ENCODE measurements at regions not wholly inside any gene's neighbourhood (a gene's known extent, or its start where the extent isn't known, plus 50 kb on each side); places are given as distances from the start of the nearest gene placed in this dataset.
"Not testable (repeated sequence)": the region's sequence is repeated elsewhere in the genome, so short reads cannot be mapped to it uniquely, and the experiment has no call there.

- peak; percentile 100 for DNase-seq
Observed at GRCh38 chr21:41630249-41630648, 122.3 kb upstream of the TMPRSS2 start.

DNA sequence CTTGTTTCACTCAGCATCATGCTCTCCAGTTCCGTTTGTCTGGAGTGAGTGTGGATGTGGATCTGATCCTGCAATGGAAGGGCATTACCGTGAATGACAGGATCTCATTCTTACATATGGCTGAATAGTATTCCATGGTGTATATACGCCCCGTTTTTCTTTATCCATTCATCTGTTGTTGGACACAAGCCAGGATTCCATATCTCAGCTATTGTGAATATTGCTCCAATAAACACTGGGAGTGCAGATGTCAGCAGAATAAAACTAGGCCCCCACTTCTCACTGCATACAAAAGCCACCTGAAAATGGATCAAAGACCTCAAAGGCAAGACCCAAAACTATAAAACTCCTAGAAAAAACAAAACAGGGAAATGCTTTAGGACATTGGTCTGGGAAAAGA, 120.3 kb upstream of the TMPRSS2 start:
- DNase-seq, result no peak

- peak; percentile 86 for DNase-seq
Observed at GRCh38 chr21:41627428-41627827, 119.5 kb upstream of the TMPRSS2 start.

GRCh38 chr21:41626021-41626420, 118.1 kb upstream of the TMPRSS2 start:
- DNase-seq, result no peak

- no peak for DNase-seq
Observed at GRCh38 chr21:41625428-41625827, 117.5 kb upstream of the TMPRSS2 start.

GRCh38 chr21:41624674-41625310, 116.8 kb upstream of the TMPRSS2 start:
- no peak for DNase-seq

DNA sequence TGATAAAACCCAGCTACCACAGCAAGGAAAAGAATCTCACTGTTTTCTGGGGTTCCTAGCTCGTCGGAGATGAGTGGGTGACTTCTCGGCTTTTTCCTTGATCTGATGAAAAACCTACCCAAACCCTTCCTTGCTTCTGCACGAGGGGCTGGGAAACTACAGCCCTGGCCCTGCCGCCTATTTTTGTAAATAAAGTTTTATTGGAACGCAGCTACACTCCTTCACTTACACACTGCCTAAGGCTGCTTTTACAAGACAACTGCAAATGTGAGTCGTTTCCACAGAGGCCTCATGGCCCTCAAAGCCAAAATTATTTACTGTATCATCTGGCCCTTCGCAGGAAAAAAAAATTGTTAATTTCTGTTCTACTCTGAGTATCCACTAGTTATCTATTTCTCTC, 116.0 kb upstream of the TMPRSS2 start:
- no peak for DNase-seq

GRCh38 chr21:41622831-41623548, 115.0 kb upstream of the TMPRSS2 start:
- DNase-seq, result no peak

DNA sequence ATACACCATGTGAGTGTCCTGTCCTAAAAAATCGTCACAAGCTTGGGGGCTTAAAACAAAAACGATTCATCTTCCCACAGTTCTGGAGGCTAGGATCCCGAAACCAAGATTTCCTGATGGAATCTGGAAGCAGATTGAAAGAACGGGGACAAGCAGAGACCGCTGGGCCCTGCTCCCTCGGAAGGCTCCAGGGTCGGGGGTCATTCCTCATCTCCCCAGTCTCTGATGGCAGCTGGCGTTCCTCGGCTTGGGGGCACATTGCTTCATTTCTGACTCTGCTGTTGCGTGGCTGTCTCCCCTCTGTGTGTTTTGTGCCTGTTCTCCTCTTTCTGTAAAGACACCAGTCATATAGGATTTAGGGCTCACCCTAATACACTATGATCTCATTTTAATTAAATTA, 114.2 kb upstream of the TMPRSS2 start:
- no peak for DNase-seq

DNA sequence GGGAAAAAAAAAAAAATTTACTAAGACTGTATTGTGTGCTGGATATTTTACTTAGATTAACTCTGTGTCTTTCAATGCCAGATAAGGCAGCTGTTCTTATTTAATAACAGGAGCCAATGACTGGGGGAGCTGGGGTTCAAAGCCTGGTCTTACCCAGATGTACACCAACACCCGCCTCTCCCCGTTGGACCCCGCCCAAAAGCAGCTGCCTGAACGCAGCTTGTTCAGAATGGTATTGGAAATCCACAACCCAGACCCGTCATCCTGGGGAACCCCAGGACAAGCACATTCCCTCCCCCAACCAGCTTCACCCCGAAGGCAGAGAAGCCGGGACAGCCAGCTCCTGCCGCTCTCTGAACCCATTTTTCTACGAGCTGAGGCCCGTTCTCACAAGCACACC, 113.6 kb upstream of the TMPRSS2 start:
- peak; percentile 48 for DNase-seq

DNA sequence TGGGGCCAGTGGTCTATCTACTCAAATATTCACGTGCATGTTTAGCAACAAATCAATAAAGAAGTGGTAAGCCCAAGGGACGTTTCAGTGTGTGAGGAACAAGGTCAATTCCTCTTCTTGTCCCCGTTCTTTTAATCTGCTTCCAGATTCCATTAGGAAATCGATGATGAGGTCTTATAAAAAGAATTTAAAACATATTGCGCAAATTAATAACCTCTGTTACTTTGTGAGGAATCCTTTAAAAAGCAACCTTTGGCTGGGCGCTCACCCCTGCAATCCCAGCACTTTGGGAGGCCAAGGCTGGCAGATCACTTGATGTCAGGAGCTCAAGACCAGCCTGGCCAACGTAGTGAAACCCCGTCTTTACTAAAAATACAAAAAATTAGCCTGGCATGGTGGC, 113.0 kb upstream of the TMPRSS2 start:
- peak; percentile 69 for DNase-seq

DNA sequence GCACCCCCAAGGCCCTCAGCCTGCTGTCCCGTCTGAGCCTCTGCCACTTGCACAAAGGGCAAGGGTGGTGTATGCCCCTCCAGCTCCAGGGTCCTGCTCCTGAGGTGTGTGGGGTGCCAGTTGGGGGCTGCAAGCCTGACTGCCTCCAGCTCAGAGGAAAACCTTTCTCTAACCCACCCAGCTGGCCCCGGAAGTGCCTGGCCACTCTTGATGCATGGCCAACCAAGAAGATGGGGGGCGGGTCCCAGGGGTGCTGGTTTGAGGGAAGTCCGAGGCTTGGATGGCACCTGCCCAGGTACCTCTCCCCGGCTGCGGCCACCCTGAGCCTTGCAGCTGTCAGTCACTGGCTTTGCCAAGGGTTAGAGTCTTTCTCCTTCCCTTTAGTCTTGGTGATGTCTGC, 112.6 kb upstream of the TMPRSS2 start:
- no peak for DNase-seq

GRCh38 chr21:41616031-41616591, 108.2 kb upstream of the TMPRSS2 start:
- DNase-seq, result peak; percentile 92

DNA sequence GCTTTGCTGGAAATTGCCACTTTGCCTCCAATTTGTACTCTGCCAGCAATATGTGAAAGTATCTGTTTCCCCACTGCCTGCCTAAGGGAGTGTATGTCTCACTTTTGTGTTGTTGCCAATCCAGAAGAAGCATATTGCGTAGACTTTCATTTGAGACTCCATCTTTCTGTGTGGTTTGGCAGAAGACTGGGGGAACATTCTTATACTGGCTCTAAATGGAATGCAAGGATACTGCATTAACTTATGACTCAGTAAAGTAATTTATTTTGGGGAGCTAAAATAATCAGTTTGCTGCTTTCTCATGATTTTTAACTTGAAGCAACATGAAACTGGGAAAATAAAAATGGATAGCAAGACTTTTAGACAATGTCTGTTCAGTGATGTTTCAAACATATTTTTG, 107.7 kb upstream of the TMPRSS2 start:
- DNase-seq, result peak; percentile 99

DNA sequence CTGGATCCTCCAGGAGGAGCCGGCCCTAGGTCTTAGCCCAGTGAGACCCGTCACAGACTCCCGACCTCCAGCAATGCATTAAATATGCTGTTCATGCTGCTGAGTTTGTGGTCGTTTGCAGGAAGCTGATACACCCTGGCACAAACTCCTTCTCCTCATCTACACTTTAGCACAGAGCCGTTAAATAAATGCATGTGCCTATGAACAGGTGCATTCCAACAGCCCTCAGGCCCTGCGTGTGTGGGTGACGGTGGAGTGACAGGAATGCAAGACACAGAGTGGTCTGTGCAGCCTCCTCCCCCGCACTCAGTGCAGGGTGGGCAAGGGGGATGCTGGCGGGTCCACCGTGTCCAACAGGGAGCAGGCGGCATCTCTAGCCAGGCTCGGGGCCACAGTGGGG, 106.6 kb upstream of the TMPRSS2 start:
- DNase-seq, result no peak

- DNase-seq, result no peak
Observed at GRCh38 chr21:41613533-41613909, 105.6 kb upstream of the TMPRSS2 start.

DNA sequence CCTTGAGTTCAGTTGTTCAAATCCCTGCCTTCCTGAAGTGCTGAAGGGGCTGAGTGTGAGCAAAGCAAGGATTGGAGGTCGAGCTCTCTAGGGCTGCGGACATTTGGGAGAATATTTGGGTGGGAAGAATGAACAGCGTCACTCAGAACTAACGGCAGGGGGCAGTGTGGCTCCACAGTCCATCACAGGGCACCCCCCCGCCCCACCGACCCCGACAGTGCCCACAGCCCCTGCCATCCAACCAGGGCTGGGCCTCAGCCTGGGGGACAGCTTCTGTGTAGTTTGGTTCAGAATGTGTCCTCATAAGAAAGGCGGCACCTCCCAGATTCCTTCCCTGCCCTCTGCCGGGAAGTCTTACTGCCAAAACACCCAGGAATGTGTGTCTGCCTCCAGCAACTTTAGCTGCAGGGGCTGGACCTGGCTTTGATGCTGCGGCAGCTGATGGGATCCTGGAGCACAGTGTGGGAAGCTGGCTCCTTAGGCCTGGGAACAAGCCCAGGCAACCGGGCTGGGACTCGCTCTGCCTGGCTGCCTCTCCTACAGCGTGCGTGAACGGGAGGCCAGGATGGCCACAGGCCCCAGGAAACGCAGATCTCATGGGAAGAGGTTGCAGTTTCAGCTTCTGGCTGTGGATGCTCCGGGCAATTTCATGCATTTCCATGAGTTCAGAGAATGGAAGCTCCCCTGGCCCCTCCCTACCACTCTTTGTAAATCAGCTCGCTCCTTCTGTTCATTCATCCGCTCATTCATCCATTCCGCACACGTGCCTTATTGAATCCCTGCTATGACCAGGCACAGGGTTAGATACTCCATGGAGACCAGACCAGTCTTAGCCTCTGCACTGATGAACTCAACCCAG, 104.9 kb upstream of the TMPRSS2 start:
- DNase-seq, result peak; percentile 95

DNA sequence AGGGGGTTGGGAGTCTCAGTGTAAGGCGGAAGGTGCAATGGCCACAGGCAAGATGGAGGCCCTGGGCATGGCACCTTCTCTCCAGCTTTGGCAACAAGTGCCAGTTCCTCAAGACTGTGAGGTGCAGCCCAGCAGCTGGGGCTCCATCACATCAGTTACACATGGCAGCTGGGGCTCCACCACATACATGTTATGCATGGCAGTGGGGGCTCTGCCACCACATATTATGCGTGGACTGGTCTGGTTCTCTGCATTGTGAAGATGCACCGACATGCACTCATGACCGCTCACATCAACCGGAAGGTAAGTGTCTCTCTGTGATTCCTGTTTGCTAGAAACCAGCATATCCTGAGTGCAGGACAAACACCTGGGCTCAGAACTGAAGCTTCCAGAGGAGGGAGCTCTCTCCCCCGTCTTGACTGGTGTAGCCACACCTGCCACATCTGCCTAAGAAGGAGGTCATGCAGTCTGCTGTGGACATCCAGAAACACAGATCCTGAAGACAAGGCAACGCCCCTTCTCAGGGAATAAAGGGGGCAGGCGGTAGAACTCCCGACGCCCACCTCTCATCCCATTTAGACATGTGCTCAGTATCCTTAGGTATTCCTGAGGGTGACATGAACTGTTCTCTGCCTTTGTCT, 104.1 kb upstream of the TMPRSS2 start:
- no peak for DNase-seq

- DNase-seq, result no peak
Observed at GRCh38 chr21:41611441-41611840, 103.5 kb upstream of the TMPRSS2 start.

DNA sequence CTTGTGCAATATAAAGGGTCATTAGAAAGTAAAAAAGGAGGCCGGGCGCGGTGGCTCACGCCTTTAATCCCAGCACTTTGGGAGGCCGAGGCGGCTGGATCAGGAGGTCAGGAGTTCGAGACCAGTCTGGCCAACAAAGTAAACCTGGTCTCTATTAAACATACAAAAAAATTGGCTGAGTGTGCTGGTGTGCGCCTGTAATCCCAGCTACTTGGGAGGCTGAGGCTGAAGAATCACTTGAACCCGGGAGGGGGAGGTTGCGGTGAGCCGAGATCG, 102.8 kb upstream of the TMPRSS2 start:
- DNase-seq, result not testable (repeated sequence)

DNA sequence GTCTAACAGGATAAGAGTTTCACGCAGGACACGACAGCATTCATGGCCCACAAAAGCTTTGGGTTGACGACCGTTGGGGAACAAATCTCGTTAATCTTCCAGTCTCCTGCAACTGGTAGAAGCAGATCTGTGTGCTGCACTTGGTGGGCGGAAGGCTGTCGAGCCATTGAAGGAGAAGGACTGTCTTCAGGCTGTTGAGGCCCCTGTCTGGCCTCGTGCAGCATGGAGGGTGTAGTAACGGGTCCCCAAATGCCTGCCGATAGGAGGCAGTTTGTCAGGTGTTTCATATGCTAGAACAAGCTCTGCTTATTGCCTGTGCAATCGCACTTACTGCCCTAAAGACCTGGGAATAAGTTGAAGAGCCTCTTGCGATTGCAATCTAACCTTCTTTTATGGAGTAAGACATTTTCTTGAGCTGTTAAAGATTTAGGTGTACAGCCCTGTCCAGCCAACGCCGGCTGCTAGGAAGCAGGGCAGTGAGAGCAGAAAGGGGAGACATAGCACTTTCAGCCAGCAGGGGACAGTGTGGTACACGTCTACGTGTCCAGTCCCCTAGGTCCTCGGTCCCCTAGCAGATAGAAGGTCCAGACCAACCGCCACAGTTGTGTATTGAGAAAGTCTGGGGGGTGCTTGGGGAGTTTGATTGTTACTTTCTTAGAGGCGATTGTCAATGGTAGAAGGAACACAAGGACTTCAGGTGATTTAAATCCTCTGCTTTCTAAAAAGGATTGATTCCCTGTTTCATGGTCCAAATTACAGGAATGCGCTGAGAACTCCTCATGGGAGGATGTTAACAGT, 102.3 kb upstream of the TMPRSS2 start:
- peak; percentile 41 for DNase-seq

GRCh38 chr21:41606706-41607105, 98.7 kb upstream of the TMPRSS2 start:
- no peak for DNase-seq

DNA sequence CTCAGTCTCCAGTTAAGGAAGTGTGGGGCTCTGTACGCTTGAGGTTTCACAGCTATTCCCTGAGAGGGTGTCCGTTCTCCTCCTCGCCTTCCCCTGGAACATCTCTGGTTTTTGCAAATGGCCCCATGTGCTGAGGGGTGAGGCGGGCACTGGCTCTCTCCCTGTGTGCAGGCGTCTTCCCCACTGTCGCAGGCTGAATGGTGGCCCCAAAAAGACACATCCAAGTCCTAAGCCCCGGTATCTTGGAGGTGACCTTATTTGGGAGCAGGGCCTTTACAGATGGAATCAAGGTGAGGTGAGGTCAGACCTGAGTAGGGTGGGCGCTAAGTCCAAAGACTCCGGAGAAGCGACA, 98.0 kb upstream of the TMPRSS2 start:
- no peak for DNase-seq

Data from fibroblast of upper back skin (primary cell).